ENCODE measurements at regions not wholly inside any gene's neighbourhood (a gene's known extent, or its start where the extent isn't known, plus 50 kb on each side); places are given as distances from the start of the nearest gene placed in this dataset.

- TF ChIP-seq MTERF4 (CRISPR knock-in tag; IDR thresholded peaks at IDR 0.05) = no peak
- TF ChIP-seq, protein P1, sequence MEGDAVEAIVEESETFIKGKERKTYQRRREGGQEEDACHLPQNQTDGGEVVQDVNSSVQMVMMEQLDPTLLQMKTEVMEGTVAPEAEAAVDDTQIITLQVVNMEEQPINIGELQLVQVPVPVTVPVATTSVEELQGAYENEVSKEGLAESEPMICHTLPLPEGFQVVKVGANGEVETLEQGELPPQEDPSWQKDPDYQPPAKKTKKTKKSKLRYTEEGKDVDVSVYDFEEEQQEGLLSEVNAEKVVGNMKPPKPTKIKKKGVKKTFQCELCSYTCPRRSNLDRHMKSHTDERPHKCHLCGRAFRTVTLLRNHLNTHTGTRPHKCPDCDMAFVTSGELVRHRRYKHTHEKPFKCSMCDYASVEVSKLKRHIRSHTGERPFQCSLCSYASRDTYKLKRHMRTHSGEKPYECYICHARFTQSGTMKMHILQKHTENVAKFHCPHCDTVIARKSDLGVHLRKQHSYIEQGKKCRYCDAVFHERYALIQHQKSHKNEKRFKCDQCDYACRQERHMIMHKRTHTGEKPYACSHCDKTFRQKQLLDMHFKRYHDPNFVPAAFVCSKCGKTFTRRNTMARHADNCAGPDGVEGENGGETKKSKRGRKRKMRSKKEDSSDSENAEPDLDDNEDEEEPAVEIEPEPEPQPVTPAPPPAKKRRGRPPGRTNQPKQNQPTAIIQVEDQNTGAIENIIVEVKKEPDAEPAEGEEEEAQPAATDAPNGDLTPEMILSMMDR (CRISPR knock-in tag; IDR thresholded peaks at IDR 0.05) = no peak
- TF ChIP-seq YY1 (IDR thresholded peaks at IDR 0.05; ENCODE audit: insufficient read depth, insufficient replicate concordance, low read depth, low read length) = no peak
- TF ChIP-seq CBX5 (CRISPR knock-in tag; IDR thresholded peaks at IDR 0.05; ENCODE audit: borderline replicate concordance) = no peak
These were observed 152.9 kb downstream of the ARL4C start for GRCh38 chr2:234344012-234344411.

Measured in HepG2 (cell line).